ENCODE measurements at regions not wholly inside any gene's neighbourhood (a gene's known extent, or its start where the extent isn't known, plus 50 kb on each side); places are given as distances from the start of the nearest gene placed in this dataset.

DNA sequence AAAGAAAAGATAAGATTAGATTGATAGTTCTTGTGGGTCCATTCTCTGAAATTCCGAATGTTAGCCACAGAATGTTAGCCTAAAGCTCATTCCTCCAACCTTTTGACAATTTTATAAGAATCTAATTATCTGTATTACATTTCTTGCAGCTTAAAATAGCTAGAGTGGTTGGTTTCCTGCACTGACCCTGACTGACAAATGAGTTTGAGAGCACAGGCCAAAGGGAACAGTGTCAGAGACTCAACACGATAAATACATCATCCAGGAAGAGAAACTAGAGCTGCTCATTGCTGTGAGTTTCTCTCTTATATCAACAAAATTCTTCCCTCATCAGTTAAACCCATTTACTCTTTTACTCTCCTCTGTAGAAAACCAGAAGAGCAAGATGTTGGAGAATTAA lies 82.1 kb upstream of the PPM1J start:
- intact Hi-C loops (cut with DNase I) = no loop called here
- no peak overlapping the region for H3K27ac ChIP-seq
- no peaks in the 10 kb centered on the region for H3K4me1 ChIP-seq
- no peaks in the 10 kb centered on the region for H3K27me3 ChIP-seq
- H3K4me3 ChIP-seq = no peak overlapping the region
- TF ChIP-seq, protein P1, sequence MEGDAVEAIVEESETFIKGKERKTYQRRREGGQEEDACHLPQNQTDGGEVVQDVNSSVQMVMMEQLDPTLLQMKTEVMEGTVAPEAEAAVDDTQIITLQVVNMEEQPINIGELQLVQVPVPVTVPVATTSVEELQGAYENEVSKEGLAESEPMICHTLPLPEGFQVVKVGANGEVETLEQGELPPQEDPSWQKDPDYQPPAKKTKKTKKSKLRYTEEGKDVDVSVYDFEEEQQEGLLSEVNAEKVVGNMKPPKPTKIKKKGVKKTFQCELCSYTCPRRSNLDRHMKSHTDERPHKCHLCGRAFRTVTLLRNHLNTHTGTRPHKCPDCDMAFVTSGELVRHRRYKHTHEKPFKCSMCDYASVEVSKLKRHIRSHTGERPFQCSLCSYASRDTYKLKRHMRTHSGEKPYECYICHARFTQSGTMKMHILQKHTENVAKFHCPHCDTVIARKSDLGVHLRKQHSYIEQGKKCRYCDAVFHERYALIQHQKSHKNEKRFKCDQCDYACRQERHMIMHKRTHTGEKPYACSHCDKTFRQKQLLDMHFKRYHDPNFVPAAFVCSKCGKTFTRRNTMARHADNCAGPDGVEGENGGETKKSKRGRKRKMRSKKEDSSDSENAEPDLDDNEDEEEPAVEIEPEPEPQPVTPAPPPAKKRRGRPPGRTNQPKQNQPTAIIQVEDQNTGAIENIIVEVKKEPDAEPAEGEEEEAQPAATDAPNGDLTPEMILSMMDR (IDR thresholded peaks at IDR 0.05) = no peak
- no peaks in the 10 kb centered on the region for H3K9me3 ChIP-seq
- no peaks in the 10 kb centered on the region for H3K36me3 ChIP-seq
- DNase-seq (ENCODE audit: low spot score in 2 of 2) = no peak

DNA sequence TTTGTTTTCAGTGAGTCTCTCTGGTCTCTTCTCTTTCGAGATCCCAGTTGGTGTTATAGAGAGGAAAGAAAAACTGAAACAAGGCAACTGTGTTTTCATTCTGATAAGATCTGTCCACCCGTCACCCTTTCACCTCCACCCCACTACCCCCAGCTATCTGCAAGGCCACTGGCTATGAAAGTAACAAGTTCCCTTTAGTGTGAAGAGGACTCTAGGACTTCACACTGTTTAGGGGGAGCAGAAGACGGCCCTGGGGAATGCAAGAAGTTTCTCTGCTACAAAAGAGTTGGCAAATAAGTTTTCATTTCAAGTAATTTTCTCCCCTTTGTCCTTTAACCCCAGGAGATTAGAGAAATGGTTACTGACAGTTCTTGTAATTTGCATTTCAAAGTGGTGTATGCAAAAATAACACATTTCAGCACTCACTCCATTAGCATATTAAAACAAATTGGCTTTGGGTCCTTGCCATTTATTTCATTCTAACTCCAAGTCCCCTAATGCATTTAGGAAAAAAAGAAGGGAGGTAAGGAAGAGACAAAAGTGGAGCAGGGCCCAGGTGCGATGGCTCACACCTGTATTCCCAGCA lies 79.6 kb upstream of the PPM1J start:
- Histone ChIP-seq H3K27ac (no peak overlapping the region), H3K27me3 (no peaks in the 10 kb centered on the region), H3K4me1 (no peaks in the 10 kb centered on the region), H3K36me3 (no peaks in the 10 kb centered on the region), H3K9me3 (no peaks in the 10 kb centered on the region), H3K4me3 (no peak overlapping the region)
- intact Hi-C loops (cut with DNase I) = no loop called here
- DNase-seq (ENCODE audit: low spot score in 2 of 2) = no peak
- TF ChIP-seq, protein P1 (IDR thresholded peaks at IDR 0.05) = no peak

DNA sequence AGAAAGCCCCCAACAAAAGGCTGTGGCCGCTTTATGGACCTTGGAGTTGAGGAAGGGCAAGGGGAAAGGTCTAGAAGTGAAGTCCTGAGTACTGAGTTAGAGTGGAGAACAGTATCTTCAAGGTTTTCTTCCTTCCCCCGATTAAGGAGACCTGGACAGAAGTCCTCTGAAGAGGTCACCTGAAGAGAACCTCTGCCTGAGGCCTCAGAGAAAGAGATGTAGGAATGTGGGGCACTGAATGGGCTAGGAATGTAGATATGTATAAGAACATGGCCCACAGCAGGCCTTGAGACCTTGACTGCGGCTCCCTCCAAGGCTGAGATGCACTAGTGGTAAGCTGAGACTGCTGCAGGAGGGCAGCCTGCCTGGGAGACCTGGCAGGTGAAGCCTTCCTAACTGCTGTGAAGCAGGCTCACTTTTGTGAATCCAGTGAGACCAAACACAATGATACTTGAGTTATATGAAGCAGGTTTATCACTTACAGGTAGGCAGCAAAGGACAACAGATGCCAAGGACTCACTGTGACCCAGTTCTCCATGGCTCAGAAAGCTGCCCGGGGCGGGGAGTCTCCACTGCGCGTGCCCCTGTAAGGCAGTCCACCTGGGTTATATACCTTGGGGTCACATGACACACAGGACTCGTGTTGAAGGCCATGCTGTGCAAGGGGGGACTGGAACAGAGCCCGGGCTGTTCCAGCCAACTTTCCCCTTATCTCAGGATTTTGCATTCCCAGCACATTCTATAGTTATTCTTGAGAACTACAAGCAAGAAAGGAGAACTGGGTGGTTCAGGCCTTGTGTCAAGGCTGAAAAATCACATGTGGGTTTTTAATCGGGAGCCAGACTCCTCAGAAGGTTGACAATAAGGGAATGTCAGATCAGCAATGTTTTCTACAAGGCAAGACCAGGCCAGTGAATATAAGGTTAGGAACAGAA lies 78.8 kb upstream of the PPM1J start:
- Histone ChIP-seq H3K4me1 (no peaks in the 10 kb centered on the region), H3K27me3 (no peaks in the 10 kb centered on the region), H3K27ac (no peak overlapping the region), H3K36me3 (no peaks in the 10 kb centered on the region), H3K4me3 (no peak overlapping the region), H3K9me3 (no peaks in the 10 kb centered on the region)
- no peak for DNase-seq (ENCODE audit: low spot score in 2 of 2)
- TF ChIP-seq, protein P1 (IDR thresholded peaks at IDR 0.05) = no peak
- intact Hi-C loops (cut with DNase I) = no loop called here

DNA sequence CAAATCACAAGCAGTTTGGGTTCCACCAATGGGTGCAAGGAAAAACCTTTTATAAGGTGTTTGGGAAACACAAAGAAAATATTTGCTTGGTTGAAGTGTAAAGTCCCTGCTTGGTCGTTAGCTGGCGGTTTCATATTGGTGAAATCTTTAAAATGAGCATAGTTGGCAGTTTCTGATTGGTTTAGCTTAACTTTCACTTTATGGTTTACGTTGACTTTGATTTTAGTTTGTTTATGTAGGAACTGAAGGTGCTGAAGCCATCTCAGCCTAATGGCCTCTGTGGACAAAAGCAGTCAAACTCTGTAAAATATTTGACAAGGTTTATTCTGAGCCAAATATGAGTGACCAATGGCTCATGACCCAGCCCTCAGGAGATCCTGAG lies 76.6 kb upstream of the PPM1J start:
- intact Hi-C loops (cut with DNase I) = no loop called here
- DNase-seq (ENCODE audit: low spot score in 2 of 2) = no peak

DNA sequence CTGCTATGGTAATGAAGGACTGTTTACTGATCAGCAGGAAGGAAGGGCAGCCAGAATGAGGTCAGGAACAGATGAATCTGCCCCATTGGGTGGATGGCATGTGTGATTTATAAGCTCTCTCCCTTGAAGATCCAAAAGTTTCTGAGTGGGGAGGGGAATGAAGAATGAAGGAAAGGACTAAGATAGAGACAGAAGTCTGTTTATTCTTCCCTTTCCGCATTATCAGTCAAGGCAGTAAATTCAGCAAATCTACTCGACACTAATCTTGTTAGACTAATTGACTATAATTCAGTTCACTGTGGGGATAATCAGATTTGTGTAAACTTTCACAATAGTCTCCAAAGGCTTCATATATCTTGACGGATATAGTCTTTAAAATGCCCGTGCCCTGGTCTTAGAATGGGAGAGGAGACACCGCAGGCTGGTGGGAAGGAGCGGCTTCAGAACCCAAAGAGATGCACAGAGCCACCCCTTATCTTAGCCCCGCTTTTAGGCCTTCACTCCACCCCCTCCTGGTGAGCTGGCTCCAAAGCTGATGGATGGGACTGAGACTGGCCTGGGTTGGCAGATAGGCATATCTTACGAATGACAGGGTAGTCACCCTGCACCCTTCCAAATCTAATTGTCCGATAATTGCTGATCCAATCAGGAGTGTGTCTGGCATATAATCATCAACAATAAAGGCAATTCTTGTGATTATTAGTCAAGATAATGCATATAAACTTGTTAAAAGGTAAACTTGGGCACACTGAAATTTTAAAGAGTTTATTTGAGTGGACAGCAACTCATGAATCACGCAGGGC lies 76.0 kb upstream of the PPM1J start:
- H3K9me3 ChIP-seq = no peaks in the 10 kb centered on the region
- no peaks in the 10 kb centered on the region for H3K27me3 ChIP-seq
- intact Hi-C loops (cut with DNase I) = no loop called here
- no peaks in the 10 kb centered on the region for H3K4me1 ChIP-seq
- TF ChIP-seq, protein P1 (IDR thresholded peaks at IDR 0.05) = no peak
- H3K36me3 ChIP-seq = no peaks in the 10 kb centered on the region
- H3K27ac ChIP-seq = no peak overlapping the region
- no peak overlapping the region for H3K4me3 ChIP-seq
- no peak for DNase-seq (ENCODE audit: low spot score in 2 of 2)

More for the DNA sequence above, 76.6 kb upstream of the PPM1J start:
- Histone ChIP-seq H3K4me1 (no peaks in the 10 kb centered on the region), H3K27ac (no peak overlapping the region), H3K9me3 (no peaks in the 10 kb centered on the region), H3K27me3 (no peaks in the 10 kb centered on the region), H3K36me3 (no peaks in the 10 kb centered on the region), H3K4me3 (no peak overlapping the region)
- TF ChIP-seq, protein P1 (IDR thresholded peaks at IDR 0.05) = no peak

Data from ascending aorta (tissue), 2 donors.